Transverse colon (tissue), 4 donors: ENCODE measurements at regions not wholly inside any gene's neighbourhood (a gene's known extent, or its start where the extent isn't known, plus 50 kb on each side); places are given as distances from the start of the nearest gene placed in this dataset.

Experiments used
- CTCF ChIP-seq, 5 experiments: fragments of 200-600 bp in 3 of 5; fragments of 450-650 bp in 2 of 5; sonication (generic) in 3 of 5; IDR thresholded peaks; 1 replicate in 2 of 5; 2 replicates in 3 of 5; pipeline ENCODE4 v1.5.1; 2016 to 2017; ENCODE audit warnings: antibody characterized with exemption in 5 of 5, inconsistent platforms in 3 of 5, mild to moderate bottlenecking in 2 of 5, moderate library complexity in 1 of 5
- EP300 ChIP-seq: sonication (generic); formaldehyde crosslinking; IDR thresholded peaks from one replicate; pipeline ENCODE4 v1.6.1; 2017; ENCODE audit warnings: antibody characterized with exemption, low read depth
- POLR2AphosphoS5 ChIP-seq, 3 donors: sonication (generic); formaldehyde crosslinking; IDR thresholded peaks; one replicate each; pipeline ENCODE4 v1.6.1; 2016; ENCODE audit warnings: antibody characterized with exemption in 3 of 3

GRCh38 chr19:28634837-28635236 lies 578.1 kb downstream of the UQCRFS1 start:
- TF ChIP-seq POLR2AphosphoS5 (IDR thresholded peaks at IDR 0.05) (no peak), CTCF (IDR thresholded peaks at IDR 0.05) (no peak), EP300 (no peak)
